ENCODE measurements at regions not wholly inside any gene's neighbourhood (a gene's known extent, or its start where the extent isn't known, plus 50 kb on each side); places are given as distances from the start of the nearest gene placed in this dataset.

GRCh38 chr9:129497813-129498450 lies 123.0 kb downstream of the C9orf50 start:
- DNase-seq (ENCODE audit: low spot score) (no peak), ATAC-seq (ENCODE audit: low FRiP score) (no peak)
- no peak for TF ChIP-seq CTCF (IDR thresholded peaks at IDR 0.05)

GRCh38 chr9:129497005-129497812 lies 123.7 kb downstream of the C9orf50 start:
- ATAC-seq (ENCODE audit: low FRiP score) (peak; percentile 15), DNase-seq (ENCODE audit: low spot score) (no peak)
- TF ChIP-seq CTCF (IDR thresholded peaks at IDR 0.05), result no peak

GRCh38 chr9:129496473-129497004 lies 124.4 kb downstream of the C9orf50 start:
- no peak for TF ChIP-seq CTCF (IDR thresholded peaks at IDR 0.05)
- ATAC-seq (ENCODE audit: low FRiP score) (peak; percentile 72), DNase-seq (ENCODE audit: low spot score) (peak; percentile 93)

- DNase-seq (ENCODE audit: low spot score) (peak; percentile 95), ATAC-seq (ENCODE audit: low FRiP score) (peak; percentile 73)
- no peak for TF ChIP-seq CTCF (IDR thresholded peaks at IDR 0.05)
Observed at GRCh38 chr9:129495620-129496472, 125.1 kb downstream of the C9orf50 start.

- no peak for TF ChIP-seq CTCF (IDR thresholded peaks at IDR 0.05)
- ATAC-seq (ENCODE audit: low FRiP score) (no peak), DNase-seq (ENCODE audit: low spot score) (no peak)
Observed at GRCh38 chr9:129494113-129494789, 126.7 kb downstream of the C9orf50 start.

- ATAC-seq (ENCODE audit: low FRiP score) (no peak), DNase-seq (ENCODE audit: low spot score) (no peak)
- TF ChIP-seq CTCF (IDR thresholded peaks at IDR 0.05), result no peak
Observed at GRCh38 chr9:129493706-129494047, 127.2 kb downstream of the C9orf50 start.
